ENCODE measurements at regions not wholly inside any gene's neighbourhood (a gene's known extent, or its start where the extent isn't known, plus 50 kb on each side); places are given as distances from the start of the nearest gene placed in this dataset.

DNA sequence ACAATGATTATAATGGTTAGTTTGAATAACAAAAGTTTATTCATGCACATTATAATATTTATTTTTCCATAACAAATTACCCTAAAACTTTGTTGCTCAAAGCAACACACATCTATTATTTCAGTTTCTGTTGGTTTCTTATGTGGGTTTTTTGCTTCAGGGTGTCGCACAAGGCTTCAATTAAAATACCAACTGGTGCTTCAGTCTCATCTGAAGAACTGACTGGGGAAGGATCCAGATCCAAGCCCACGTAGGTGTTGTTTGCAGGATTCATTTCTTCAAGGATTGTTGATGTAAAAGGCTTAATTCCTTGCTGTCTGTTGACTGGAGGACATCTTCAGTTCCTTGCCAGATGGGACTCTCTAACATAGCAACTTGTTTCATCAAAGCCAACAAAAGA lies 747.2 kb upstream of the PCDH20 start:
- no peaks in the 10 kb centered on the region for H3K36me3 ChIP-seq (ENCODE audit: control insufficient read depth in 2 of 2, extremely low read depth in 1 of 2, insufficient read depth in 2 of 2, low read length in 2 of 2)
- BruUV-seq (replicated peaks), result no TSS peak
- H3K27me3 ChIP-seq (ENCODE audit: control insufficient read depth in 2 of 2, insufficient read depth in 2 of 2, low read length in 2 of 2), result no peaks in the 10 kb centered on the region
- H3K9me3 ChIP-seq (replicated peaks; ENCODE audit: control insufficient read depth, insufficient read depth, low read length), result peaks cover 2% of the 10 kb centered on the region
- no peaks in the 10 kb centered on the region for H4K20me1 ChIP-seq (replicated peaks; ENCODE audit: control insufficient read depth, extremely low read depth, insufficient read depth, low read length)
- H3K9ac ChIP-seq (replicated peaks; ENCODE audit: extremely low read depth, insufficient read depth, low read length), result no peak overlapping the region
- no peak overlapping the region for H3K27ac ChIP-seq (ENCODE audit: insufficient read depth, low read depth, low read length)
- no peaks in the 10 kb centered on the region for H3K9me1 ChIP-seq (replicated peaks; ENCODE audit: control insufficient read depth, extremely low read depth, insufficient read depth, low read length)
- no peaks in the 10 kb centered on the region for H3K79me2 ChIP-seq (ENCODE audit: control insufficient read depth, insufficient read depth, low read length)
- H3K4me1 ChIP-seq (ENCODE audit: control insufficient read depth, extremely low read depth, insufficient read depth, low read length), result no peaks in the 10 kb centered on the region
- ChIA-PET CTCF (no interaction called here), POLR2A (no interaction called here)
- dilution Hi-C loops (cut with MboI; ENCODE audit: extremely low pct_ligation_motif_present, low sequenced_read_pairs), result no loop called here
- intact Hi-C loops (cut with micrococcal nuclease), result no loop called here
- DNase-seq (ENCODE audit: low read depth, low spot score) (no peak), FAIRE-seq (no peak)
- TF ChIP-seq, protein P1, sequence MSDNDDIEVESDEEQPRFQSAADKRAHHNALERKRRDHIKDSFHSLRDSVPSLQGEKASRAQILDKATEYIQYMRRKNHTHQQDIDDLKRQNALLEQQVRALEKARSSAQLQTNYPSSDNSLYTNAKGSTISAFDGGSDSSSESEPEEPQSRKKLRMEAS (IDR thresholded peaks at IDR 0.05; ENCODE audit: insufficient read depth, insufficient read length), result no peak
- TF ChIP-seq MYC (IDR thresholded peaks at IDR 0.05; ENCODE audit: low read depth, low read length) (no peak), POLR2AphosphoS5 (IDR thresholded peaks at IDR 0.05; ENCODE audit: insufficient read depth, low read depth, low read length) (no peak), POLR2A (IDR thresholded peaks at IDR 0.05; ENCODE audit: low read depth, low read length) (no peak), FOS (IDR thresholded peaks at IDR 0.05; ENCODE audit: borderline replicate concordance, insufficient read depth, low read length) (no peak), EZH2 (IDR thresholded peaks at IDR 0.05; ENCODE audit: borderline replicate concordance, low read depth, low read length, severe bottlenecking) (no peak), JUN (IDR thresholded peaks at IDR 0.05; ENCODE audit: borderline replicate concordance, insufficient read depth, insufficient read length, low read depth) (no peak), GATA2 (IDR thresholded peaks at IDR 0.05; ENCODE audit: insufficient read depth, insufficient read length, low read depth, low read length) (no peak)
- TF ChIP-seq, protein P2, sequence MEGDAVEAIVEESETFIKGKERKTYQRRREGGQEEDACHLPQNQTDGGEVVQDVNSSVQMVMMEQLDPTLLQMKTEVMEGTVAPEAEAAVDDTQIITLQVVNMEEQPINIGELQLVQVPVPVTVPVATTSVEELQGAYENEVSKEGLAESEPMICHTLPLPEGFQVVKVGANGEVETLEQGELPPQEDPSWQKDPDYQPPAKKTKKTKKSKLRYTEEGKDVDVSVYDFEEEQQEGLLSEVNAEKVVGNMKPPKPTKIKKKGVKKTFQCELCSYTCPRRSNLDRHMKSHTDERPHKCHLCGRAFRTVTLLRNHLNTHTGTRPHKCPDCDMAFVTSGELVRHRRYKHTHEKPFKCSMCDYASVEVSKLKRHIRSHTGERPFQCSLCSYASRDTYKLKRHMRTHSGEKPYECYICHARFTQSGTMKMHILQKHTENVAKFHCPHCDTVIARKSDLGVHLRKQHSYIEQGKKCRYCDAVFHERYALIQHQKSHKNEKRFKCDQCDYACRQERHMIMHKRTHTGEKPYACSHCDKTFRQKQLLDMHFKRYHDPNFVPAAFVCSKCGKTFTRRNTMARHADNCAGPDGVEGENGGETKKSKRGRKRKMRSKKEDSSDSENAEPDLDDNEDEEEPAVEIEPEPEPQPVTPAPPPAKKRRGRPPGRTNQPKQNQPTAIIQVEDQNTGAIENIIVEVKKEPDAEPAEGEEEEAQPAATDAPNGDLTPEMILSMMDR (IDR thresholded peaks at IDR 0.05; ENCODE audit: extremely low read depth in 1 of 2, insufficient read depth in 1 of 2, low read depth in 1 of 2, low read length in 2 of 2), result no peak
- no peak overlapping the region for H3K4me2 ChIP-seq (ENCODE audit: insufficient read depth, low read length)
- no peak overlapping the region for H2AFZ ChIP-seq (ENCODE audit: low read depth, low read length)
- H3K4me3 ChIP-seq (replicated peaks in 1 of 3; ENCODE audit: insufficient read depth in 1 of 3, low read depth in 1 of 3, low read length in 3 of 3), result no peak overlapping the region

All from endothelial cell of umbilical vein (primary cell).